Activated naive CD8-positive, alpha-beta T cell treated with anti-CD3 and anti-CD28 coated beads, Interleukin-2, amount 50 U/mL, for 24 hours (primary cell): ENCODE measurements at regions not wholly inside any gene's neighbourhood (a gene's known extent, or its start where the extent isn't known, plus 50 kb on each side); places are given as distances from the start of the nearest gene placed in this dataset.

Experiments
- ATAC-seq: fragments of 150-1000 bp; cut with Tn5 transposase; one replicate; pipeline ENCODE4 v1.10.0; 2021
- DNase-seq: peaks from one replicate; pipeline ENCODE4 v3.0.0; 2021
- H3K27ac Mint-ChIP-seq: one replicate; pipeline ENCODE4 v1.8.0; 2021; ENCODE audit warnings: mild to moderate bottlenecking, mixed read lengths
- H3K27me3 Mint-ChIP-seq: one replicate; pipeline ENCODE4 v1.8.0; 2021; ENCODE audit warnings: mixed read lengths
- H3K36me3 Mint-ChIP-seq: one replicate; pipeline ENCODE4 v1.8.0; 2021; ENCODE audit warnings: low read depth, mixed read lengths
- H3K4me1 Mint-ChIP-seq: one replicate; pipeline ENCODE4 v1.8.0; 2021; ENCODE audit warnings: mixed read lengths
- H3K4me3 Mint-ChIP-seq: one replicate; pipeline ENCODE4 v1.8.0; 2021; ENCODE audit warnings: mild to moderate bottlenecking, moderate library complexity, mixed read lengths
- H3K9me3 Mint-ChIP-seq: one replicate; pipeline ENCODE4 v1.8.0; 2021; ENCODE audit warnings: mixed read lengths

GRCh38 chr11:111093061-111093460 lies 152.5 kb upstream of the POU2AF2 start:
- no peaks in the 10 kb centered on the region for H3K9me3 Mint-ChIP-seq
- ATAC-seq: no peak

DNA sequence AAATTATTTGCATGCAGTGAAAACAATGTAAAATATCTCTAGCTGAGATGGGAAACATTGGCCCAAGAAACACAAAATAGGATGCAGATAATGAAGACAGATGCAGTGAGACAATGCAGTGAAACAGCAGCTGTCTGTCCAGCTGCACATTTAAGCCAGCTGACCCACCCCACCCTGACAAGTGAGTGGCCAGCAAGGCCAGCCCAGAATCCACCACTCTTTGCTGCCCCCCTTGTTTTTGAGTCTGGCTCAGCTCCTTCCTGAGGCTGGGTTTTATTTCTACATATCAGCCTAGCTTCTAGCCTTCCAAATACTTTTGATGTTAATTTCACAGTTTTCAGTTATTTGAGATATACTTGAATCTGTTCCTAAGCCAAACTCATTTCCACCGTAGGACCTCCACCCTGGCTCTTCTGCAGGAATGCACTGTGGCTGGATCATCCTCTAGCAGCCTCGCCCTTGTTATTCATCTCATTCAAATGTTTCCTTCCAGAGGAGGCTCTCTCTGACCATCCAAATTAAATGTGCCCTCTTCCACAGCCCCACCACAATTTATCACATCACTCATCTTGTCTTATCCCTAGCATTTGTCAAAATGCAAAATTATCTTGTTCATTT lies 154.1 kb upstream of the POU2AF2 start:
- no peak overlapping the region for H3K27ac Mint-ChIP-seq
- H3K4me3 Mint-ChIP-seq: no peak overlapping the region
- no peaks in the 10 kb centered on the region for H3K9me3 Mint-ChIP-seq
- no peak for DNase-seq
- no peak for ATAC-seq
- no peaks in the 10 kb centered on the region for H3K36me3 Mint-ChIP-seq
- H3K27me3 Mint-ChIP-seq: peaks cover 7% of the 10 kb centered on the region
- H3K4me1 Mint-ChIP-seq: no peaks in the 10 kb centered on the region

More at GRCh38 chr11:111093061-111093460, 152.5 kb upstream of the POU2AF2 start:
- no peaks in the 10 kb centered on the region for H3K36me3 Mint-ChIP-seq
- H3K4me3 Mint-ChIP-seq: no peak overlapping the region
- no peaks in the 10 kb centered on the region for H3K4me1 Mint-ChIP-seq
- DNase-seq: no peak
- H3K27me3 Mint-ChIP-seq: peaks cover 8% of the 10 kb centered on the region
- no peak overlapping the region for H3K27ac Mint-ChIP-seq

GRCh38 chr11:111089759-111090158 lies 155.8 kb upstream of the POU2AF2 start:
- Mint-ChIP-seq H3K27ac (no peak overlapping the region), H3K4me3 (no peak overlapping the region), H3K27me3 (peaks cover 8% of the 10 kb centered on the region), H3K9me3 (no peaks in the 10 kb centered on the region), H3K36me3 (no peaks in the 10 kb centered on the region), H3K4me1 (no peaks in the 10 kb centered on the region)
- DNase-seq (no peak), ATAC-seq (no peak)

GRCh38 chr11:111088847-111089355 lies 156.6 kb upstream of the POU2AF2 start:
- H3K4me1 Mint-ChIP-seq: no peaks in the 10 kb centered on the region
- H3K4me3 Mint-ChIP-seq: no peak overlapping the region
- H3K27me3 Mint-ChIP-seq: peaks cover 8% of the 10 kb centered on the region
- H3K27ac Mint-ChIP-seq: no peak overlapping the region
- DNase-seq: no peak
- no peaks in the 10 kb centered on the region for H3K36me3 Mint-ChIP-seq
- H3K9me3 Mint-ChIP-seq: no peaks in the 10 kb centered on the region
- ATAC-seq: no peak

GRCh38 chr11:111086058-111086457 lies 159.5 kb upstream of the POU2AF2 start:
- DNase-seq (no peak), ATAC-seq (no peak)
- no peak overlapping the region for H3K27ac Mint-ChIP-seq
- peaks cover 5% of the 10 kb centered on the region for H3K27me3 Mint-ChIP-seq
- no peak overlapping the region for H3K4me3 Mint-ChIP-seq
- H3K36me3 Mint-ChIP-seq: no peaks in the 10 kb centered on the region
- no peaks in the 10 kb centered on the region for H3K9me3 Mint-ChIP-seq
- no peaks in the 10 kb centered on the region for H3K4me1 Mint-ChIP-seq

DNA sequence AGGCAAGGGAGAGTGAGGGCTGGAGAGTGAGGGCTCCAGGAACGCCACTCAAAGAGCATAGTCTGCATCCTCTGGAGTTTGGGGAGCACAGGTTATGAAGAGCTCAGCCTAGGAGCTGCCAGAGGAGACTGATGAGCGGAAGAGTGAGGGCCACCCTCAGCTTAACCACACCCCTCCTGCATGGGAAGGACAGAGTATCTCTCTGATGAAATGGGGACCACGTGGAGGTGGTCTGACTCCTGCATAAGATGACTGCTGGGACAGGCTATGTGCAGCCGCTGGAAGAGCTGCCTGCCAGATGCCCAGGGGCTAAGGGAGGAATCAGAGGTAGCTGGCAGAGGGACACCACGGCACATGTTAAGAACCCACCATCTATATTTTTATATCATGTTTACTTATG lies 162.9 kb upstream of the POU2AF2 start:
- Mint-ChIP-seq H3K27me3 (peaks cover 1% of the 10 kb centered on the region), H3K27ac (no peak overlapping the region), H3K9me3 (no peaks in the 10 kb centered on the region), H3K36me3 (no peaks in the 10 kb centered on the region), H3K4me1 (no peaks in the 10 kb centered on the region), H3K4me3 (no peak overlapping the region)
- DNase-seq: no peak
- no peak for ATAC-seq

DNA sequence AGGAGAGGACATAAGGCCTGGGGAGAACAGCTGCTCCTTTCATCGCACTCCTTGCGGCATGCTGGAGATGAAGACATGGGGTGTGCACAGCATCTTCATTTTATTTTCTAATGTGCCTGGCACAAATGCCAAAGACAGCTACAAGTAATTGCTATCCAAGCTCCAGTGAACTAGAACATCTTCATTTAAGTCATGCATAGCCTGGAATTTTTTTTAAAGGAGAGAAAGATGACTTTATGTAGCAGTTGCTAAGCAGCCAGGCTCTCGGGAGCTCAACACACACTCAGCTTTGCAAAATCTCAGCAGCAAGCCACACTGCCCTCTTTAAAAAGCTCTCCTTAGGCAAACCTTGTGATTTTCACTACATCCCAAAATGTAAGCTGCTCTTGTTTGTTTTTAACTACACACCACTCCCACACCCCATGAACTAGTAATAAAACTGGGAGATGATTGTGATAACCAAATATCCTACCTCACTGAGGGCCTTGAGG lies 164.5 kb upstream of the POU2AF2 start:
- DNase-seq (no peak), ATAC-seq (no peak)
- H3K4me3 Mint-ChIP-seq: no peak overlapping the region
- H3K4me1 Mint-ChIP-seq: no peaks in the 10 kb centered on the region
- H3K36me3 Mint-ChIP-seq: no peaks in the 10 kb centered on the region
- H3K27ac Mint-ChIP-seq: no peak overlapping the region
- no peaks in the 10 kb centered on the region for H3K9me3 Mint-ChIP-seq
- peaks cover 1% of the 10 kb centered on the region for H3K27me3 Mint-ChIP-seq

DNA sequence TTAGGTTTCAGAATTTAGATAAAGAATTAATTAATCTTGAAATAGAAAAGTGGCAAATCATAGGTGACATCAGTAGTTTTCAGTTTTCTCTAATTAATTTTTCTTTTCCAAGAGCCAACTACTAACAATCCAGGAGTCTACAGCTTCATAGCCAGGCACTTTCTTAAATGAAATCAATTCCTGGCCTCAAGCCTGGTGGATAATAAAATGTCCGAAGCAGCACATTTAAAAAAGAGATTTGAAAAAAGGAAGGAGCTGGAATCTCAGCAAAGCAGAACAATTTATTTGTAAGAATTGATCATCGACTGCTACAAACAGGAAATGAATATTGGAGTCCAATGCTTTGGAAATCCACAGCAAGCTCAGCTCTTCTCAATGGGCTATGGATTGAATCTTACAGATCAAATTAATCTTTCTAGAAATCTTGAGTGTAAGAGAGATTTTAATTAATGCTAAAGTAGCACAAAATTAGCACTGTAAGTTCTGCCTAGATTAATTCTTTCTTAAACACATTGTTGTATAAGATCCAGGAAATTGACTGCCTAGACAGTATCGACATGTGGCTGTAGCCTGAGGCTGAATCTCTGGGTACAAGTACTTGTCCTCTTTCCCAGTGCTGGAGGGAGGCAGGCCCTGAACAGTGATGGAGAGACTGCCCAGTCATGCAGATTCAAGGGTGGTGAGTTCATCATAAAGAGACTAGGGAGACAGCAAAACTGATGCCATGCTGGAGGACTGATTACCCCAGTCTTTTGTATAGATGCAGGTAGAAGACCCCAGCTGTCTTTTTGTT lies 167.8 kb upstream of the POU2AF2 start:
- H3K27ac Mint-ChIP-seq: no peak overlapping the region
- ATAC-seq: no peak
- H3K27me3 Mint-ChIP-seq: no peaks in the 10 kb centered on the region
- H3K36me3 Mint-ChIP-seq: no peaks in the 10 kb centered on the region
- H3K9me3 Mint-ChIP-seq: no peaks in the 10 kb centered on the region
- DNase-seq: no peak
- no peak overlapping the region for H3K4me3 Mint-ChIP-seq
- H3K4me1 Mint-ChIP-seq: no peaks in the 10 kb centered on the region

DNA sequence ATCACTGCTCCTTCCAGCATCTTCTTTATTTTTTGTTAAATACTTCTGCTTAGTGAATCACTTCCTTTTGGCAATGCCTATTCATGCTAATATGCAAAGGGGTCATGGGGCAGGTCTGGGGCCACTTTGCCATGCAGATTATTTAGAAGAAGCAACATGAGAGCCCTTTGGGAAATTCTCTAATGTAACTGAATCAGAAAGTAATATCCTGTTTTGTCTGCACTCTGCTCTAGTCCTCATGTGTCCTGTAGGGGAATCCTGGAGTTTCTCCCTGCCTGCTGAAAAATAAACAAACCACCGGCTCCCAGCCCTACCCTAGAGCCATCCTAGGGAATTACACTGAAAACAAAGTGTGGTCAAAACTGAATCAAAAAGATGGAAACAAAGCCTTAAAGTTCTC lies 176.5 kb upstream of the POU2AF2 start:
- Mint-ChIP-seq H3K4me1 (peaks cover 2% of the 10 kb centered on the region), H3K27me3 (no peaks in the 10 kb centered on the region), H3K36me3 (no peaks in the 10 kb centered on the region), H3K27ac (no peak overlapping the region), H3K9me3 (peaks cover 6% of the 10 kb centered on the region), H3K4me3 (no peak overlapping the region)
- ATAC-seq (no peak), DNase-seq (no peak)

DNA sequence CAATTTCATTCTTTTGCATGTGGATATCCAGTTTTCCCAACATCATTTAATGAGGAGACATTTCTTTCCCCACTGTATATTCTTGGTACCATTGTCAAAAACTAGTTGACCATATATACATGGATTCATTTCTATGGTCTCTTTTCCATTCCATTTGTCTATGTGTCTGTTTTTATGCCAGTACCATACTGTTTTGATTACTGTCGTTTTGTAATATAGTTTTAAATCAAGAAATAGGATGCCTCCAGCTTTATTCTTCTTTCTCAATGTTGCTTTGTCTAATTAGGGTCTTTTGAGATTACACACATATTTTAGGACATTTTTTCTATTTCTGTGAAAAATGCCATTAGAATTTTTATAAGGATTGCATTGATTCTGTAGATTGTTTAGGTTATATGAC lies 177.5 kb upstream of the POU2AF2 start:
- DNase-seq (no peak), ATAC-seq (no peak)
- H3K27me3 Mint-ChIP-seq: no peaks in the 10 kb centered on the region
- H3K9me3 Mint-ChIP-seq: peaks cover 6% of the 10 kb centered on the region
- H3K36me3 Mint-ChIP-seq: no peaks in the 10 kb centered on the region
- peaks cover 2% of the 10 kb centered on the region for H3K4me1 Mint-ChIP-seq
- no peak overlapping the region for H3K4me3 Mint-ChIP-seq
- no peak overlapping the region for H3K27ac Mint-ChIP-seq

GRCh38 chr11:111066846-111067245 lies 178.7 kb upstream of the POU2AF2 start:
- Mint-ChIP-seq H3K27ac (no peak overlapping the region), H3K27me3 (no peaks in the 10 kb centered on the region), H3K9me3 (peaks cover 6% of the 10 kb centered on the region), H3K36me3 (no peaks in the 10 kb centered on the region), H3K4me3 (no peak overlapping the region), H3K4me1 (peaks cover 2% of the 10 kb centered on the region)
- DNase-seq (no peak), ATAC-seq (no peak)

- H3K4me3 Mint-ChIP-seq: no peak overlapping the region
- no peaks in the 10 kb centered on the region for H3K27me3 Mint-ChIP-seq
- H3K27ac Mint-ChIP-seq: no peak overlapping the region
- DNase-seq: no peak
- no peaks in the 10 kb centered on the region for H3K36me3 Mint-ChIP-seq
- H3K4me1 Mint-ChIP-seq: peaks cover 2% of the 10 kb centered on the region
- ATAC-seq: no peak
- H3K9me3 Mint-ChIP-seq: peaks cover 6% of the 10 kb centered on the region
Measured at GRCh38 chr11:111063726-111064517, 181.6 kb upstream of the POU2AF2 start.

- Mint-ChIP-seq H3K9me3 (no peaks in the 10 kb centered on the region), H3K4me3 (no peak overlapping the region), H3K27ac (no peak overlapping the region), H3K4me1 (no peaks in the 10 kb centered on the region), H3K27me3 (no peaks in the 10 kb centered on the region), H3K36me3 (no peaks in the 10 kb centered on the region)
- ATAC-seq (no peak), DNase-seq (no peak)
Measured at GRCh38 chr11:111062420-111062819, 183.1 kb upstream of the POU2AF2 start.

DNA sequence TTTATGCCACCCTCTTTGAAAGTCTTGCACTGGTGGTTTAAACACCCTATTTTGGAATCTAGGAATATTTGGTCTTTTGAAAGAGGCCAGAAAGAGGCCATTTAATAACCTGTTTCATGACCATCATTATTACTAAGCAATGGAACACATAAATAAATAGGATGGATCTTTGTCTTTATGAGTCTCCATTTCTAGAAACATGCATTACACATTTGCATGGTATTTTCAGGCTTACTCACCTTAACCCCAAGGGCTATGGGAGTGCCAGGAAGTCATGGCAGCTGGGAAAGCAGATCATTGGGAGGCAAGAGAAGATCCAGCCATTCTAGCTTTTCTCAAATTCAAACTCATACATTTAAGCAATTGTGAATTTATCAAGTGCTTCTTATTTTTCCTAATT lies 185.8 kb upstream of the POU2AF2 start:
- no peaks in the 10 kb centered on the region for H3K36me3 Mint-ChIP-seq
- no peak overlapping the region for H3K4me3 Mint-ChIP-seq
- ATAC-seq: no peak

More for the DNA sequence above, 185.8 kb upstream of the POU2AF2 start:
- no peak for DNase-seq
- Mint-ChIP-seq H3K27ac (no peak overlapping the region), H3K9me3 (no peaks in the 10 kb centered on the region), H3K27me3 (no peaks in the 10 kb centered on the region), H3K4me1 (no peaks in the 10 kb centered on the region)
